ACHN (cell line): ENCODE measurements at regions not wholly inside any gene's neighbourhood (a gene's known extent, or its start where the extent isn't known, plus 50 kb on each side); places are given as distances from the start of the nearest gene placed in this dataset.

Experiments used
- DNase-seq: peaks from one replicate; pipeline ENCODE4 v3.0.0-alpha.2; 2015
- in situ Hi-C: cut with HindIII; loops from 2 replicates; pipeline ENCODE4 v1.10.0; 2017; ENCODE audit warnings: low sequenced_read_pairs, low pct_ligation_motif_present, low pct_unique_long_range_greater_than_20kb

DNA sequence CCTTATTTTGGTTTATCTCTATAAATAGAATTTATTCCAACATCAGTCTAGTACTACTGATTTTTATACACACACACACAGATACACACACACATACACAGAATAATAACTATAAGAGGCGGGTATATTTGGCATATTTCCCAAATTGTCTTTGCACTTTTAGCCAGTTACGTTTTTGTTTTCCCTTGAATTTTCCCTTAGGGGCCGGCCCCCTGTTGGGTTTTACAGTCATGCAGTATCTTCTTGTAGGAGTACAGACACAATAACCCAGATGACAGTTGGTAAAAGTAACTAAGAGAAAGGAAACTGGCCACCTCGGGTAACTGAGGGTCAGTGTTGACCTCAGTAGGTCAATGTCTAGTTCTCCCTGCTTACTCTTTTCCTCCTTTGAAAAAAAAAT is 50.9 kb downstream of the DISP1 start:
- DNase-seq: no peak
- in situ Hi-C loops: no loop called here

DNA sequence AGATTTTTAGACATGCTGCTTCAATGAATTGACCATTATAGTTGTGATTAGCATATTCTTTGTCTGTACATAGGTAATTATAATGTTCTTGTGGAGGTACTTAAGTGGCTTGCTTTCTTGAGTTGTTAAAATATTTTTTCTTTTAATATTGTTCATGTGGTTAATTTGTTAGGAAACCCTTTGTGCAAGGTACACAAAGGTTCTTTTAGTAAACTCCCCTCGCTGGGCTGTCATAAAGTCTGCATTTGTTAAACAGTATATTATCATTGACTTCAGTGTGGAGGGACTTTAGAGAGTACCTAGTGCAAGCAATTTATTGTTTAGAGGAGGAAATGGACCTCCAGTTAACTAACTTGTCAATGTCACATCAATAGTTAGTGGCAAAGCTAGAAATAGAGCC is 52.5 kb downstream of the DISP1 start:
- DNase-seq: no peak
- in situ Hi-C loops: no loop called here

DNA sequence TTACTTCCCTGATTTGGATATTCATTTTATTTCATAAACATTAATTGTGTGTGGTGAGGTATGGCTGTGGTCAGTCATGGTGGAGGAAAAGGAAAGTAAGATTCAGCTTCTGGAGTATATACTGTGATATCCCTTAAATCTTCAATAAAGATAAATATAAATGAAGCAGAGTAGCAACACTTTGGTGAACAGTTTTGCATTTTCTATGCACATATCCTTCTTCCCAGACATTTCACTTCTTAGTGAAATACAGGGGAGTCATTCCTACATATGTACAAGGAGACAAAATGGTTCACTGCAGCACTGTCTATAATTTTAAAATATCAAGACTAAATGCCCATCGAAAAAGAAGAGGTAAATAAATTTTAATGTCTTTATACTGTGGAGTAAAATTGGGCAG is 61.3 kb downstream of the DISP1 start:
- in situ Hi-C loops: no loop called here
- DNase-seq: no peak

DNA sequence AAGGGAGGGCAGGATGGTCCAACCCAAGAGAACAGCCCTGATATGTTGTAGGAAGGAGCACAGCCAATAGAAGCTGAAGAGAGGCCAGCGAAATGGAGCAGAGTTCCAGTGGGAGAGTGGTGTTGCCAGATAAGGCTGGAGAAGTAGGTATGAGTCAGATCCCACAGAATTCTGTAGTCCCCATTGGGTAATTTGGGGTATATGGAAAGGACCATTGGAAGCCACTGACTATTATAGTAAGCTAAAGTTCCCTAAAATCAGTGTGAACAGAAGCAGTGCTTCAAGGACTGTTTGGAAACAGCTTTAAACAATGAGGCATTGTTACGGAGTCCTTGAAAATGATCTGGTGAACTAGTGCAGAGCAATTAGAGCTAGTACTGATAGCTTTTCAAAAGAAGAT is 63.0 kb downstream of the DISP1 start:
- no peak for DNase-seq
- in situ Hi-C loops: no loop called here

DNA sequence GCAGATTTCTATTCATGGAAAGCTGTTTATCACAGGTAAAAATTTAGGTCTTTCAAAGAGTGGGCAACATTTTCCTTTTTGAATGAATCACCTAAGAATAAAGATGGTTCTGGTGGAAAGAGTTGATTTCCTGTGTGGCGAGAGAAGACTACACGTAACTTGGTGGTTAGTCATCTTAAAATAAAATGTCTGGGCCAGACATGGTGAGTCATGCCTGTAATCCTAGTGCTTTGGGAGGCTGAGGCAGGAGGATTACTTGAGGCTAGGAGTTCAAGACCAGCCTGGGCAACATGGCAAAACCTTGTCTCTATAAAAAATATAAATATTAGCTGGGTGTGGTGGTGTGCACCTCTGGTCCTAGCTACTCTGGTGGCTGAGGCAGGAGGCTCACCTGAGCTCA is 65.7 kb downstream of the DISP1 start:
- in situ Hi-C loops: no loop called here
- DNase-seq: peak; percentile 28

DNA sequence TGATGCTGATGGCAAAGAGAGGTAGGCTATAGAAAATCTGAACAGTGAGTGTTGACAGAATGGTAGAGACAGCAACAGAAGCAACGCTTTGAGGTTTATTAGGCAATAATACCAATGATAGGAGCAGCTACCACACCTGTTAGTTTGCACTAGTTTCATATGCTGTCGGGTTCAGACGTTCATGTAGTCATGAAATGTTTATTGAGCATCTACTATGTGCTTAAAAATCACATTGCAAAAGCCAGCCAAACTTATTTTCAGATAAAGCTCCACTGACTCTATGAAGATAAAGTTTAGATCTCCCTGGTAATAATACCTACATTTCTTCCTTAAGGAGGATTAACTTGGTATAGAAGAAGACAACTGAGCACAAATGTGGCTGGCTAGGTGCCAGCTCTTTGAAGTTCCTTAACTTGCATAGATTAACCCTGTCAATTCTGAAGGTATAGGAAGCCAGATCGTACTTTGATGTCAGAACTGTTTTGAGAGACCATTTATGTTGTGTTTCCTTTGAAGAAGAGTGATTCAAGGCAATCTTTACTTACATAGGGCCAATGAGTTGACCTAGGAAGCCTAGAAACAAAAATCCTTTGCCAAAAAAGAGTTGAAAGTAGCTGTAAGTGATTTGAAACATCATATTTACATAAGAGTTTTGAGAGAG is 71.5 kb downstream of the DISP1 start:
- DNase-seq: no peak
- in situ Hi-C loops: no loop called here

DNA sequence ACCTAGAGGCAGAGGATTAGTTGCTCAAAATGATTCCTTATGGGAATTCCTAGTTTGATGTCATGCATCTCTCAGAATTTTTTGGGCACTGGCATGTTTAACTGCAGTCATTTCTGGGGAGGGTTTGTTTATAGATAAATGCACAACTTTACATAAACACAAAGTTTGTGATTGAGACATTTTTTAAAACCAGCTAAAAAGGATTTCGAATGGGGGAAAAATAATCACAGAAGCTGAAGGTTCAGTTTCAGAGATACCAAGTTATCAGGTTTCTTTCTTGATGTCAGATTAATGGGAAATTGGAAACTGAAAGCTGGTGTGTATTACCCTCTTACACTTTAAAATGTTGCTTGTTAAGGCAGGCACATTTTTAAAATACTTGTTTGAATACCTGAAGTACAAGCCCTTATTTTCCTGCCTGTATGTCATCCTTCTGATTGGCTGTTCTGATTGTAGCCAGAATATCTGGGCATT is 72.1 kb downstream of the DISP1 start:
- no peak for DNase-seq
- in situ Hi-C loops: no loop called here

DNA sequence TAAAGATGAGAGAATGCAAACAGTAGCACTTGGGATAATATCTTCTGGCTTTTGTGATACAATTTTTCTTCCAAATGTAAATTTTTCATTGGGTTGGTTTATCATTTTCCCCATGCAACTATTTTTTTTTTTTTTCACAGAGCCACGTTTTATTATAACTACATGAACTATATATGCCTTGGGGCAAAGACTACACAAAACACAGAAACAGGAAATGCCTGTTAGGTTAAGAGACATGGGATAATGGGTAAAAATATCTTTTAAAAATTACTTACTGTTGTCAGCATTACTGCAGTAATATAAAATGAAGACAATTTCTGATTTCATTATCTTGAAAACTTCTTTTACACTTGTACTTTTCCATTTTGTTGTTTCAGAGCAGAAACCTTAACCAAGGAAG is 74.6 kb downstream of the DISP1 start:
- DNase-seq: no peak
- in situ Hi-C loops: no loop called here

DNA sequence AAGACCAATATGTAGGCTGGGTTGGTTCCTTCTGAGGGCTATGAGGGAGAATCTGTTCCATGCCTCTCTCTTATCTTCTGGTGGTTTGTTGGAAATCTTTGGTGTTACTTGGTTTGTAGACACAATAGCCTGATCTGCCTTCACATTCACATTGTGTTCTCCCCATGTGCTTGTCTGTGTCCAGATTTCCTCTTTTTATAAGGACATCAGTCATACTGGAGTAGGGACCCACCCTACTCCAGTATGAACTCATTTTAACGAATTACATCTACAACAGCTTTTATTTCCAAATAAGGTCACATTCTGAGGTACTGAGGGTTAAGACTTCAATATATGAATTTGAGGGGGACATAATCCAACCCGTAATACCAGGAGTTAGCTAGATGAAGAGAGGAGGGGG is 75.9 kb downstream of the DISP1 start:
- in situ Hi-C loops: no loop called here

DNA sequence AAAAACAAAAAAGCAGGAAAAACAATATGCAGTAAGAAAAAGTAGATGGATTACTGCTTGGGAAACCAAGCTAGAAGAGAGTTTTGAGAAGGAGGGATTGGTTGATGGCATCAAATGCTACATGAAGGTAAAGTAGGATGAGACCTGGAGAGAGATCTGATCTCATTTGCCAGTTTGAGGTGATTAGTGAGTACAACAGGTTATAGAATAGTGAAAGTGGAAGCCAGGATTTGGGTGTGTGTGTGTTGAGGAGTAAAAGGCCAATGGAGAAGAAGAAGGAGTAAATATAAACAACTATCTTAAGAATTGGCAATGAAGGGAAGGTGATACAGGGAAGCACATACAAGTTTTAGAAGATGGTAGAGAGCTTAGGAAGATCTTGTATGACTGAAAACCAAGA is 76.7 kb downstream of the DISP1 start:
- in situ Hi-C loops: no loop called here
- DNase-seq: no peak

More for the DNA sequence above, 75.9 kb downstream of the DISP1 start:
- no peak for DNase-seq

DNA sequence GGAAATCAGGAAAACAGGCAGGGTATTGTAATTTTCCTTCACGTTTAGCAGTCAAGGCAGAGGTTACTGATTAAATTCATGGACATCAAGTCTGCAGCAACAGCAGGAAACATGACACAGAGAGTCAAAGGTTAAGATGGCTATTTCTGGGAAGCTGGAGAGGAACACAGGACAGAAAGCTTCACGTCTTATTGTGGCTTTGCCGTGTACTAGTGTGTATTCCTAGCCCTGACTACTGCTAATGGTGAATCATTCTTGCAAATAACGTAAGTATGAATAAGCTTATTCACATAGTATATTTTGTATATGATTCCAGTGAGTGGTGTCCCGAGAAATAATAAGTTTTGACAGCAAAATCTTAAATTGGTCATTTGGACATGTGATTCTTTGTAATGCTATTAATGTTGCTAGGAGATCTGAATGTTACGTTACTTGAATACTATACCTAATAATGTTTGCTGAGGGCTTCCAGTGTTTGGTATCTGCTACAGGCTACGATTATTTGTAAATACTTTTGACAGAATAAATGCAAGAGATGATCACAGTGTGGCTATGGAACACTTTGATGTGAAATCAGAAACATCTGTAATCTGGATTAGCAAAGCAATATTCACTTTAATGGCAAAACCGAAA is 77.4 kb downstream of the DISP1 start:
- in situ Hi-C loops: no loop called here
- DNase-seq: peak; percentile 41

DNA sequence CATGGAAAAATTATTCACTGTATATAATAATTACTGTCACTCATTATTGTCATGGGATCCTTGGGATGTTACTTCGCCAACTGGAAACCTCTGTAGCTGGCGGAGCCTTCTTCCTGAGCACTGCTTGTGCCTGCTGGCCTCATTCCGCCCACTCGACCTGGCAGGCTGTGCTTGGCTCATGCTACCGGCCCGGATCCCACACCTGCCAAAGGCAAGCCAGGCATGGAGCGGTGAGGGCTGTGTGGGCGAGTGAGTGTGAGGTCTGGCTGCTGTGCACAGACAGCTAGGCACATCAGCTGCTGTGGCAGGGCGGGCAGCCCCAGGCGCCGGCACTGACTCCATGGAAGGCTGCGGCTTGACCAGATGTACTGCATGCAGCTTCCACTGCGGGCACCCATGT is 78.4 kb downstream of the DISP1 start:
- DNase-seq: no peak

DNA sequence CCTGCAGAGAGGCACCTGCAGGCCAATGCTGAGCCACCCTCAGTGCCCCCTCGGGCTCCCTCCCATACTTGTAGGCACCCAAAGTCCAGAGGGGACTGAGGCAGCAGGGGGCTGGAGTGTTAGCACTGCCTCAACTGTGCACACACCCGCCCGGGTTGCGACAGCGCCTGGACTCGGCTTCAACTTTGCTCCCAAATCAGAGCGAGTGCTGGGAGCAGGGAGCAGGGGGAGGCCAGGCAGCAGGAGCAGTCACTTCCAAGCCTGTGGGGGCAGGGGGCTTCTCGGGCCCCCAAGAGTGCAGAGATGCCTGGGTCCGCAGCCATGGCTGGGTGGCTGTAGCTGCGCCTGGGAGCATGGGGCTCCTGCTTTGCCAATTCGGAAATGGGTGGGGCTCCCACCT is 79.5 kb downstream of the DISP1 start:
- DNase-seq: no peak
- in situ Hi-C loops: no loop called here

More for the DNA sequence above, 78.4 kb downstream of the DISP1 start:
- in situ Hi-C loops: no loop called here

DNA sequence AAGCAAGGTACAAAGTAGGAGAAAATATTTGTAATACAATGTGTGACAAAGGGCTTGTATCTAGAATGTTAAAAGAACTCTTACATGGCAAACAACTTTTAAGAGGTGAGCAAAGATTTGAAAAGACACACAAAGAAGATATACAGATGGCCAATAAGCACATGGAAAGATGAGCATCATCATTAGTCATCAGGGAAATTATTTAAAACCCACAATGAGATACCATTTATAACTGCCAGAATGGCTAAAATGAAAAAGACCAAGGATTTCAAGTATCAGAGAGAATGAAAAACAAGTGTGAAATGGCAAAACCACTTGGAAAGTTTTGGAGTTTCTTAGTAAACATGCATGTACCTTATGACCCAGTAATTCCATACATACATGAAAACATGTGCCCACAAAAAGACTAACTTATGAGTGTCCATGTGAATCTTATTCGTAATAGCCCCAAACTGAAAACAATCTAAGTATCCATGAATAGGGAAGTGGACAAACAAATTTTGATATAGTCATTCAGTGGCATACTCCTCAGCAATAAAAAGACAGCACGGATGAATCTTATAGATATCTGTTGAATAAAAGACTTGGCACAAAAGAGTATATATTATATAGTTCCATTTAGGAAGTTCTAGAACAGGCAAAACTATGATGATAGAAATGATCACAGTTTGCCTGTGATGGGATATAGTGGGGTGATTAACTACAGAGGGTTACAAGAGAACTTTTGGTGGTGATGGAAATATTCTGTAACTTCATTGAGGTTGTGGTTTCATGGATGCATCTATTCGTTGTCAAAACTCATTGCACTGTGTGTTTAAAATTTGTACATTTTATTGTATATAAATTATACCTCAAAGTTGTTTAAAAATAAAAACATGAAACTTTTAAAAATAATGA is 82.0 kb downstream of the DISP1 start:
- in situ Hi-C loops: no loop called here
- DNase-seq: no peak

DNA sequence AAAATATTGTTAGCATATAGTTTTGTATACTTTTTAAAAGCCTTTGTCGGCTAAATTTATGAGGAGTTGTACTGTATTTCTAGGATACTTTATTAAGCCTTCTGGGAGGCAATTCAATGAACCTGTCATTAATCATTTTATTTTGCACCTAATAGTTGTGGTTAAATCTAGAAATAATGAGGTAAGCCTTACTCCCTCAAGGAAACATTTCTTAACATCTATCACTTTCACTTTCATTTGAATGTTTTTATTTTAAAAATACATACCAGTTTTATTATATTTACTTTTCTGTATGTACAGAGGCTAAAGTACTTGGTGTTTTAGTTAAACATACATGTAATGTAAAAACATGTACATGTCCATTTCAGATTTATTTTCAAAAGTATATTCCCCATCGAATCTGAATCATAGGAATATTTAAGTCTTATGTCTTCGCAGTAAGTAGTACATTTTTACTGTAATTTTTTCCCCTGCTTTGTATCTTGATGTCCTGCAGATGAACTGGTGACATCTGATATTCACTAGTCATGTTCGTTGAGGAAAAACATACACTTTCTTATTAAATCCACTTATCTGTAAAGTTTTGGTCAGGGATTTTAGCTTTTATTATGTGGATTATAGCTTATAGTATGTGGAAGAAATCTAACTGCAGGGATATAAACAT is 82.8 kb downstream of the DISP1 start:
- peak; percentile 16 for DNase-seq
- in situ Hi-C loops: no loop called here

DNA sequence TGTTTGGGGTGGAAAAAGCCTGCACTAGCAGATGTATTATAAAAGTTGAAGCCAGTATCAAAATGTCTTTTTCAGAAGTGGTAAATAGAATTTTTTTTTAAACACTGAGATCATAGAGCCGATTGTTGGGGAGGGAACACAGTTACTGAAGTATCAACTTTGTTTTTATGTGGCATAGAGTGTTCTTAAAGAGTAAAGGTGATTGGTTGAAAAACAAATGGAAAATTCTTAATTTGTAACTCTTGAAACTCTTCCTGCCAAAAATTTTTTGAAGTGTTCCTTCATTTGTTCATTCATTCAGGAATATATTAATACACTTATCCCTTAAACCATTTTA is 83.3 kb downstream of the DISP1 start:
- DNase-seq: no peak
- in situ Hi-C loops: no loop called here

DNA sequence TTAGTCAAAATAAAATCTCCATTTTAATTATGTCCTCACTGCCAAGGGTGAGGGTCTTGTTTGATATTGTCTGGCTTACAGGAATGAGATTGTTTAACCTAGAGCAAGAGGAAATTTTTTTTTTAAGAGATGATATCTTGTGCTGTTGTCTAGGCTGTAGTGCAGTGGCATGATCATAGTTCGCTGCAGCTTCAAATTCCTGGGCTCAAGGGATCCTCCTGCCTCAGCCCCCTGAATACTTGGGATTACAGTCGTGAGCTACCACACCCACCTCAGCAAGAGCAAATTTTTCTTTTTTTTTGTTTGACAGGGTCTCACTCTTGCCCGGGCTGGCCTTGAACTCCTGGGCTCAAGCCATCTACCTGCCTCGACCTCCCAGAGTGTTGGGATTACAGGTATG is 84.6 kb downstream of the DISP1 start:
- in situ Hi-C loops: no loop called here
- no peak for DNase-seq

DNA sequence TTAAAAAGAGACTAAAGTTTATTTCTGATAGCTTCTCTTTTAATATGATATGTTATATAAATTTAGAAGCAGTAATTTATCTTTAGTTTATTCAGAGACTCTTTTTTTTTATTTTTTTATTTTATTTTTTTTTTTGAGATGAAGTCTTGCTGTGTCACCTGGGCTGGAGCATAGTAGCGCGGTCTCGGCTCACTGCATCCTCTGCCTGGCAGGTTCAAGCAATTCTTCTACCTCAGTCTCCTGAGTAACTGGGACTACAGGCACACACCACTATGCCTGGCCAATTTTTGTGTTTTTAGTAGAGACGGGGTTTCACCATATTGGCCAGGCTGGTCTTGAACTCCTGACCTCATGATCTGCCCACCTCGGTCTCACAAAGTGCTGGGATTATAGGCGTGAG is 89.6 kb downstream of the DISP1 start:
- no peak for DNase-seq
- in situ Hi-C loops: no loop called here

DNA sequence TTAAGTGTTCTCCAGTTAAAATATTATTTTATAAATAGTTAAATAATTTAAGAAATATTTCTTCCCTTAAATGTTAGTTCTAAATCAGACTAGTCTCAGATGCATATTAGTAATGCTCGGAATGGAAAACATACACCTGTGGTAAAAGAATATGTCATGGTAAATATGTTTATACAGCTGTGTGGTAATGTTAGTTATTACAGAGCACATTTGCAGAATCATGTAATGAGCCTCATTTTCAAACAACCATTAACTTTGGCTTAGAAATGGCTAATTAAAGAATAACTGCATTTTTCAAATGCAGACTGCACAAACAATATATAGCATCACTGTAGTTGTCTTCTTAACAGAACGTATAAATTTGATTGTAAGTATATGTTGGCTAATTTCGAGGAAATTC is 90.3 kb downstream of the DISP1 start:
- in situ Hi-C loops: no loop called here
- no peak for DNase-seq
